PC-9 (cell line): ENCODE measurements at regions not wholly inside any gene's neighbourhood (a gene's known extent, or its start where the extent isn't known, plus 50 kb on each side); places are given as distances from the start of the nearest gene placed in this dataset.
"Not testable (repeated sequence)": the region's sequence is repeated elsewhere in the genome, so short reads cannot be mapped to it uniquely, and the experiment has no call there.

Experiments
- BruUV-seq: library from RNA; stranded (reverse); fragments of 400-500 nt; replicated peaks from 2 replicates; lab custom pipeline; 2021; lab: Mats Ljungman, UMichigan
- CTCF ChIA-PET: fragments of 300-600 bp; sonication (Branson Sonifier 250); formaldehyde crosslinking; loops from one replicate; lab custom pipeline; 2022; ENCODE audit warnings: antibody characterized with exemption; lab: Charles Lee
- POLR2A ChIA-PET: fragments of 300-600 bp; sonication (Branson Sonifier 250); formaldehyde crosslinking; loops from one replicate; lab custom pipeline; 2022; ENCODE audit warnings: antibody characterized with exemption; ENCODE audit not compliant: unreplicated experiment; lab: Charles Lee
- DNase-seq, 2 experiments: peaks; one replicate each; pipeline versions ENCODE4 v3.0.0 to v3.0.0-alpha.2; 2015 to 2022; ENCODE audit warnings: mixed read lengths in 1 of 2
- H2AFZ ChIP-seq: fragments of 200-600 bp; sonication (generic); 2 replicates; pipeline ENCODE4 v1.8.1; 2017; ENCODE audit warnings: antibody characterized with exemption
- H3F3A ChIP-seq: fragments of 200-600 bp; sonication (generic); 2 replicates; pipeline ENCODE4 v1.8.1; 2017; ENCODE audit warnings: antibody characterized with exemption, mild to moderate bottlenecking, low read depth; ENCODE audit not compliant: insufficient read depth
- H3K27ac ChIP-seq: fragments of 200-600 bp; sonication (generic); 2 replicates; pipeline ENCODE4 v1.6.1; 2016; ENCODE audit warnings: mixed run types
- H3K27me3 ChIP-seq: fragments of 200-600 bp; sonication (generic); 2 replicates; pipeline ENCODE4 v1.6.1; 2016; ENCODE audit warnings: low read depth, mixed run types; ENCODE audit not compliant: insufficient read depth
- H3K36me3 ChIP-seq: fragments of 200-600 bp; sonication (generic); 2 replicates; pipeline ENCODE4 v1.6.1; 2016; ENCODE audit warnings: low read depth, mixed run types
- H3K4me1 ChIP-seq: fragments of 200-600 bp; sonication (generic); replicated peaks from 2 replicates; pipeline ENCODE4 v1.6.1; 2016; ENCODE audit warnings: mixed run types; ENCODE audit not compliant: insufficient read depth
- H3K4me2 ChIP-seq: fragments of 200-600 bp; sonication (generic); 2 replicates; pipeline ENCODE4 v1.6.1; 2017; ENCODE audit warnings: mixed run types
- H3K4me3 ChIP-seq: fragments of 200-600 bp; sonication (generic); 2 replicates; pipeline ENCODE4 v1.6.1; 2016; ENCODE audit warnings: mixed run types
- H3K79me2 ChIP-seq: fragments of 200-600 bp; sonication (generic); 2 replicates; pipeline ENCODE4 v1.6.1; 2017; ENCODE audit warnings: low read depth, mixed run types
- H3K9me2 ChIP-seq: fragments of 200-600 bp; sonication (generic); 2 replicates; pipeline ENCODE4 v1.8.1; 2017; ENCODE audit warnings: mild to moderate bottlenecking; ENCODE audit not compliant: insufficient read depth
- H3K9me3 ChIP-seq: fragments of 200-600 bp; sonication (generic); 2 replicates; pipeline ENCODE4 v1.8.1; 2016; ENCODE audit warnings: low read depth; ENCODE audit not compliant: insufficient read depth
- H4K20me1 ChIP-seq: fragments of 200-600 bp; sonication (generic); 2 replicates; pipeline ENCODE4 v1.8.1; 2017; ENCODE audit not compliant: insufficient read depth
- CTCF ChIP-seq: fragments of 200-600 bp; sonication (generic); conservative IDR thresholded peaks from 2 replicates; pipeline ENCODE4 v1.6.1; 2017; ENCODE audit warnings: mixed run types, antibody characterized with exemption, mild to moderate bottlenecking, moderate library complexity
- EZH2 ChIP-seq: fragments of 200-600 bp; sonication (generic); IDR thresholded peaks from 2 replicates; pipeline ENCODE4 v1.8.0; 2017; ENCODE audit warnings: antibody characterized with exemption, low read depth
- intact Hi-C: fragments of 100-400 bp; cut with micrococcal nuclease; formaldehyde crosslinking; loops from one replicate; pipeline ENCODE4 v1.10.0; 2022; ENCODE audit not compliant: unreplicated experiment

GRCh38 chr9:115814081-115814480, 339.5 kb upstream of the PAPPA start:
- Histone ChIP-seq H3K36me3 (no peaks in the 10 kb centered on the region), H3K27ac (no peak overlapping the region), H3K27me3 (no peaks in the 10 kb centered on the region), H2AFZ (no peak overlapping the region), H4K20me1 (no peaks in the 10 kb centered on the region), H3F3A (no peaks in the 10 kb centered on the region), H3K9me2 (no peaks in the 10 kb centered on the region), H3K4me2 (no peak overlapping the region), H3K9me3 (no peaks in the 10 kb centered on the region), H3K79me2 (no peaks in the 10 kb centered on the region), H3K4me1 (no peaks in the 10 kb centered on the region; the same call in 1 of the 2 replicates), H3K4me3 (no peak overlapping the region)
- CTCF ChIA-PET = interaction anchor here (0.6 kb wide), 1 partner anchor 735 kb away, joined by 15 read pairs; no protein-coding TSS in a partner anchor
- intact Hi-C loops = no loop called here
- TF ChIP-seq CTCF (no peak), EZH2 (no peak)
- no TSS peak for BruUV-seq
- DNase-seq = no peak
- POLR2A ChIA-PET = no interaction called here

DNA sequence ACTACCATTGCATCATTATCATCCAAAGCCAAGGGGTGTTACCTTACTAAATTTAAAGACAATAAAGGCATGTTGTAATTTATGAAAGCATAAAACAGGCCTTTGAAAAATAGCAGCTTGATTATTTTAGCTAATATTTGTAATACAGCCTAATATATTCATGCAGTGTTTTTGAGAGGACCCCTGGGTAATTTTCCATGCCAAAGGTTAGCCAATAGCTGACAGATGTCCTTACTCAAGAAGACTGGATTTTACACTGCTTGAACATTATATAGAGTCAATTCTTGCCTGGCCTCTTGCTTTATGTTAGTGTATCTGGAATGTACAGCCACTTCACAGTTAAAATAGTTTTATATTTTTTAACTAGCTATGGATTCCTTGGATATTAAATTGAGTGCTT, 337.8 kb upstream of the PAPPA start:
- BruUV-seq = no TSS peak
- Histone ChIP-seq H2AFZ (no peak overlapping the region), H3K4me1 (no peaks in the 10 kb centered on the region), H3K36me3 (no peaks in the 10 kb centered on the region), H3K79me2 (no peaks in the 10 kb centered on the region), H3K27ac (no peak overlapping the region), H3K27me3 (no peaks in the 10 kb centered on the region), H4K20me1 (no peaks in the 10 kb centered on the region), H3K9me3 (no peaks in the 10 kb centered on the region), H3K4me2 (no peak overlapping the region), H3F3A (no peaks in the 10 kb centered on the region), H3K9me2 (no peaks in the 10 kb centered on the region), H3K4me3 (no peak overlapping the region)
- no peak for TF ChIP-seq CTCF
- no peak for TF ChIP-seq EZH2
- no peak for DNase-seq
- intact Hi-C loops = no loop called here
- POLR2A ChIA-PET = interaction anchor here (0.6 kb wide), 1 partner anchor 912 kb away, joined by 7 read pairs; no protein-coding TSS in a partner anchor
- CTCF ChIA-PET = interaction anchor here (0.6 kb wide), 1 partner anchor 755 kb away, joined by 3 read pairs; no protein-coding TSS in a partner anchor

- H3K4me2 ChIP-seq, POLR2A ChIA-PET, H3K79me2 ChIP-seq, H3K4me1 ChIP-seq, CTCF ChIA-PET, intact Hi-C loops, H3F3A ChIP-seq, H2AFZ ChIP-seq, H4K20me1 ChIP-seq, H3K9me2 ChIP-seq, H3K27ac ChIP-seq, H3K4me3 ChIP-seq, H3K36me3 ChIP-seq, DNase-seq, BruUV-seq, H3K27me3 ChIP-seq, H3K9me3 ChIP-seq: not testable (repeated sequence)
Observed at GRCh38 chr9:115818651-115819050, 334.9 kb upstream of the PAPPA start.

GRCh38 chr9:115832031-115832430, 321.6 kb upstream of the PAPPA start:
- BruUV-seq = no TSS peak
- H4K20me1 ChIP-seq = no peaks in the 10 kb centered on the region
- TF ChIP-seq CTCF (no peak), EZH2 (no peak)

More at GRCh38 chr9:115832031-115832430, 321.6 kb upstream of the PAPPA start:
- Histone ChIP-seq H3K27ac (no peak overlapping the region), H3K36me3 (no peaks in the 10 kb centered on the region), H3K9me3 (no peaks in the 10 kb centered on the region), H3K79me2 (no peaks in the 10 kb centered on the region), H2AFZ (no peak overlapping the region), H3K4me3 (no peak overlapping the region), H3K27me3 (no peaks in the 10 kb centered on the region), H3F3A (no peaks in the 10 kb centered on the region), H3K4me2 (no peak overlapping the region), H3K4me1 (no peaks in the 10 kb centered on the region), H3K9me2 (no peaks in the 10 kb centered on the region)
- no peak for DNase-seq
- intact Hi-C loops = no loop called here
- POLR2A ChIA-PET = no interaction called here
- CTCF ChIA-PET = no interaction called here
